ENCODE measurements at regions not wholly inside any gene's neighbourhood (a gene's known extent, or its start where the extent isn't known, plus 50 kb on each side); places are given as distances from the start of the nearest gene placed in this dataset.
A peak's percentile ranks its signal among the peaks of the same experiment; 100 is the strongest.

- DNase-seq, result no peak
These were observed 170.1 kb upstream of the GRIP1 start for GRCh38 chr12:66848967-66849366.

DNA sequence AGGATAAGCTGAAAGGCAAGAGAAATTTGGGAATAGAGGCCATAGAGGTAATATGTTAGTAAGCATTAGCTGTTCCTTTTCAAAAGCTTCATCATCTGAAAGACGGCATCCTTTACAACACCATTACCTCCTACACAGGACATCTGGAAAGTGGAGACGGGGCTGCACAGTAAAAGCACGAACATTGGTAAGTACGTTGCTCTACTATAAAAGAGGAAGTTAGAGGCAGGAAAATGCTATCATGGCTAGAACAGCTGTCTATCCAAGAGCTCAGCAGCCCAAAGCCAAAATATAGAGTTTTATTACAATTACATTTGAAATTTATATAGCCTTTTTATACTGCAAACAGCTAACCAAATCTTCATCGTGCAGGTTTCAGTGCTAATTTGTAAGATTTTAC is 172.3 kb upstream of the GRIP1 start:
- DNase-seq, result peak in 1 of 58 donors; percentile 0

- no peak for DNase-seq
These were observed 173.2 kb upstream of the GRIP1 start for GRCh38 chr12:66852091-66852490.

DNA sequence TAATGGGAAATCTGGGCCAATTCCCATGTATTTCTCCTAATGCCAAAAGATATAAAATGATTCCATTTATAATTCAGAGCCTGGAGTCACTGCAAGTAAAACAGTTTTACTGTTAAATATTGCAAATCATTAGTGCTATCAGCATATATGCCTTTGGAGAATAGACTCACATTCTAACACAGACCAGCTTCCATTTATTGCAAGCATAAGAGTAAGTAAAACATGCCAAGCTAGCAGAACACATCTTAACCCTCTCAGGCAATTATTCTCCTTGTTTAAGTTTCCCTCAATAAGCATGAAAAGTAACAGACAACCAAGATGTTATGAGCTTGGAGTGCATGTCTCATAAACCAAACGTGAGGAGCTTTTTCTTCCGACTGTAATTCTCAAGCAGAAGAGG is 173.9 kb upstream of the GRIP1 start:
- DNase-seq, result no peak

DNA sequence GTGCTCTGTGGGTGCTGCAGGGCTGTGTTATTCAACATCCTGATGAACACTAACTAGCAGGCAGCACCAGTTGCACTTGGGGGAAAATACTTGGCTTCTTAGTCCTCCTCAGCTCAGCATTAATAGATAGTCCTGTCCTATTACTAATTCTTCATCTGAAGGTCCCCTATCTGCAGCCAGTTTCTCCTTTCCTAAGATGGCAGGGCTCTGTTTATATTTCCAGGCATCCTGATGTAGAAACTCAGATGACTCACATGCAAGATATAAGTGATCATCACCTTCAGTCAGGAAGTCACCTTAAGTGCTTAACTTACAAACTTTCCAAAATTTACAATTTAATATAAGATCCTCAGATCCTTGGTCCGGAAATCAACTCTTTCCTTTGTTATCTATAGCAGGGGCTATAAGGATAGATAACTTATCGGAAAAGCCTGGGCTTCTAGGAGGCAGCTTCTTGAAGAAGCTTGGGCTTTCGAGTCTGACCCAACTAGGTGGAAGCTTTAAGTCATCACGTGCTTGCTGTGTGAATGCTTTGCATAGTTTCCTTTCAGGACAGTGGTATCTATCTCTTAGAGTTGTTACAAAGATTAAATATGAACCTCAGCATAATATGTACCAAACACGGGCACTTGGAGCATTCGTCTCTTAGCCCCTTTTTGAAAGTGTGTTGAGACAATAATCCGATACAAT is 181.0 kb upstream of the GRIP1 start:
- no peak for DNase-seq

DNA sequence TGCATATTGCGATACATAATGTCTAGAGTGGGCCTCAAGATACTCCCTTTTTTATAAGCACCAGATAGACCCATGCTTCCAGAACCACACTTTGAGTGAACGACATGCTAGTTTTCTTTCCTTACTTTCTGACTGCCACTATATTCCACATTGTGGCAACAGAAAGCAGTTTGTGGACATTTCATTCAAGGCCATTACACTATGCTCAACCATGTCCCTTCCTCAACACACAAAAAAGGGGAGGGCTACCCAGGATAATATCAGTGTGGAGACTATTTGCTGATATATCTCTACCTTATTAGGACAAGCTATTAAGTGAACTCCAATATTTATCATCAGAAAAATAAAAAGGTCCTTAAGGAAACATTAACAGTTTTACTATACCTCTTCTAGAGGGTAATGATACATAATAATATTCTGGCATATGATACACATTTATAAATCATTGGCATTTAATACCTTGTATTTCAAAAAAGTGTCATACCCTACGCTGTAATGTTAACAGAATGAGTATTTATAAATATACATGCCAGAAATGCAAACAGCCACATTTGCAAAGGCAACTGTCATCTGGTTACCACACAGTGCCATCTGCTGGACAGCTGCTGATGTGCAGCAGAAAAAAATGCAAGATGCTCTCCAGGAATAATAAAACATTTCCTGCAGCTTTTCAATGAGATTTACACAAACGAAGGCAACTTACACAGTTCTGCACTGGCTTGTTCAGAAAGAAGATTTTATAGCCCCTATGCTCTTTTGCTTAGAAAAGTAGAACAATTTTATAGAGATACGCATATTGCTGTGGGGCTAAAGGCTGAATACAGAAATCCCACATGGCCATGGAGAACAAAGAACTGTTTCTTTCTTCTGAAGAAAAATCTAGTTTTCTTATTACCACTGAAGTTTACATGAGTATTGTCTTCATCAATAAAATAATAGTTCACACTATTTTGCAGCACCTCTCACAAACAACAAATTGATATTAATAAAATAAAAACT is 182.2 kb upstream of the GRIP1 start:
- DNase-seq, result peak in 52 of 58 donors; percentile 1 to 78 (median 24)

DNA sequence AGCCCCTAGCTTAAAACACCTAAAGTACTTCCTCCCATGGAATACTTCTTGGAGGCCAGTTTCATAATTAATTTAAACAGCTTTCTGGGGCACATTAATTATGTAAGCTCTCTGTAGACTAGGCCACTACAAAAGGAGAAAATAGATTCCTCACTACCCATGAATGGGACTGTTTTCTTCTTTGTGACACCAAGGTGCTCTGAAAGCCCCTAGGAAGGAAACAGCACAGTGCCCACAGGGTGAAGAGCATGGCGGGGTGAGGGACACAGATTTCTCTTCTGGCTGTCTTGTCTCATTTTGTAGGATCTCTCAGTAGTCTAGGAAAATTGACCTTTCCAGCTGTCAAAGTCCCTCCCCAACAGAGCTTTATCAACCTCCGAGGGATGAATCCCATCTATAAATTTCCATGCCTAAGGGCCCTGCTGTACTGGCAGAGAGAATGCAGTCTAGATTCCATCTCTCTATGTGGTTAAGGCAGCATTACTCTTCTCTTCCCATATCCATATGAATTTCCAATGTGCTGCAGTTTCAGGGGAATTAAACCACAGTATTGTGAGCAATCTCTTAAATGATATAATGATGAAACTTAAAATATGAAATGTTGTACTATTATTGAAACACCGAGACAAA is 183.6 kb upstream of the GRIP1 start:
- no peak for DNase-seq

GRCh38 chr12:66863276-66863675 is 184.4 kb upstream of the GRIP1 start:
- DNase-seq, result no peak

DNA sequence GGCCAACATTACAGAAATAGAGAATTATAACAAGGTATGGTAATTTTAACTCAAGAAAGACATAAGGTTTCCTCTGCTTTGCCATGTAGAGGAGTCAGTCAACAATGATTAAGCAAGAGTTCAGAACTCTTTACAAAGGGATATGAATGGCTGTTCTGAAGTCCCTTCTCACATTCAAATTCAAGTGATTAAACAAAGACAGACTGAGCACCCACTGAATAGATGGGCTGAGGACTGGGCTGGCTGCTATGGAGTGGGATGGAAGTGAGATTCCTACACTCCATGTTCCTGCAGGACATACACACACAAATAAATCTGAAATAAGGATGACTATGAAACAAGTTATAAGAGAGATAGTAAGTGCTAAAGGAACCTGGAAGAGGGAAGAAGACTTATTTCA is 199.0 kb upstream of the GRIP1 start:
- DNase-seq, result peak in 1 of 58 donors; percentile 9

DNA sequence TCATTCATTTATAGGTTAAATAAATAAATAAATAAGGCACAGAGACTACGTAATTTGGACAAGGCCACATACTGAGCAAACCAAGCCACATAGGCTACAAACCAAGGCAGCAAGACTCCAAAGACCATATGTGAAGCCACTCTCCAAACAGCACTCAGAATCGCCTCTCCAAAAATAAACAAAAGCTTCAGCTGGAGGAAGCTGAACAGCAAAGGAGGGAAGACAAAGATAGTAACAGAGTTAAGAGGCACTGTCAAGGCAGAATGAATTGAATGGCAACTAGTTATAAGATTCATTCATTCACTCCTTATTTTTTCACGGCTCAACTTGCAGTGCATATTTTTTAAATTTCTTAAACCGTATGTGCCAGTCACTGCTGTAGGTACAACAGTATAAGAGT is 200.5 kb upstream of the GRIP1 start:
- DNase-seq, result no peak

GRCh38 chr12:66881386-66881785 is 202.5 kb upstream of the GRIP1 start:
- DNase-seq, result no peak

- DNase-seq, result no peak
These were observed 205.2 kb upstream of the GRIP1 start for GRCh38 chr12:66884091-66884490.

DNA sequence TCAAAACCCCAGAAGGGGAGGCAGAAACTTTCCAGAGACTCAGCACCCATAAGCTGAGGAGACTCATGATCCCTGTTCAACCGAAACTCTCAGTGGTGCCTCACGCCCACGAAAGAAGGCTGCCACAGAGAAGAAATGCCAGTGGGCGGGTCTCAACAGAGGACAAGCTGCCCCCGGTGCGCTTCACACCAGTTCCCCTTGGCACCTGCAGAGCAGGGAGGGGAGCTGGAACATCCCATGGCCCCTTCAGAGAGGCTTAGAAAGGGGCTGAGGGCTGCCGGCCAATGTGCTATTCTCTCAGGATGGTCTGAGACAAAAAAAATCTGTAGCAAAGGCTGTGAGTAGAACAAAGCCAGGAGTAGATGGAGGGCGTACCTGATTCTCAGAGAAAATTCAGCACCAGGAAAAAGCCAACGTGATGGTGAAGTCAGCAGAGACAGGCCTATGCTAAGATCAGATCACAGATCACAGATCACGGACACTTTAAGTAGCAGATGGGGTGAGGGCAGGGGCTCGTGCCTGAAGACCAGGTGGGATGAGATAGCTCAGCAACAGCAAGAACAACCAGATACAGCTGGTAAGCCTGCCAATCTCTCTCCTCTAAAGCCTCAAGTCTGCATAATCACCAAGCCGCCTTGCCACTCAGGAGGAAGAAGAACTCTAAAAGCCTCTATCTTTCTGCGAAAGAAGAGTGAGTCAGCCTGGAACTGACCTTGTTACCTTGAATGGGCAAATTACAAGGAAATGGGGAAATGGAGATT is 206.4 kb upstream of the GRIP1 start:
- DNase-seq, result no peak

DNA sequence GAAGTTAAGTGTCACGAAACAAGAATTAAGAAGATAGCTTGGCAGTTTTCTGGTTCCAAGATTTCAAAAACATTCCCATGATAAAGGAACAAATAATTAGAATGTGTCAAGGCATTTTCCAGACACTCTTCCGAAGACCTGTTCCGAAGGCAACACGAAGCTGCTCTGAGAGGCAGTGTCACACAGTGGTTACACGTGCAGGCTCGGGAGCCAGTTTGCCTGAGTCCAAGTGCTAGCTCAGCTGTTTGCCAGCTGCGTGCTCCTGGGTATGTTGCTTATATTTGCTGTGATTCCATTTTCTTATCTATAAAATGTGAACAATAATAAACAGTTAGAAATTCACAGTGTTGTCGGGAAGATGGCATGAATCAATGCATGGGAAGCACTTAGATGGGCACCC is 217.9 kb upstream of the GRIP1 start:
- DNase-seq, result peak in 7 of 58 donors; percentile 2 to 28 (median 7)

GRCh38 chr12:66898700-66899469 is 220.0 kb upstream of the GRIP1 start:
- DNase-seq, result no peak

DNA sequence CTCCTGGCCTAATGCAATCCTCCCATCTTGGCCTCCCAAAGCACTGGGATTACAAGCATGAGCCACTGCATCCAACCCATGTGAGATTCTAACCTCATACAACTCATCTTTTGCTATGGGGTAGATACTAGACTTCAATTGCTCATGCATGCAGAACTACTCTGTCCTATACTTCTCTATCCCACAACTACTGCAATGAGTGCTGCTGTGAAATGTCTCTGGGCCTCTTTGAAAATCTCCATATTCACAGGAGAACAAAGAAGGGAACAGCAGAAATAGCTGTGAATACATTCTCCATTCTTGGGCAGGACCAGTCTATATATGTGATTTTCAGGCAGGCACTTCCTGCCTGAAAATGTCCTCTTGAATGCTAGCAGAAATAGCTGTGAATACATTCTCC is 220.7 kb upstream of the GRIP1 start:
- no peak for DNase-seq

DNA sequence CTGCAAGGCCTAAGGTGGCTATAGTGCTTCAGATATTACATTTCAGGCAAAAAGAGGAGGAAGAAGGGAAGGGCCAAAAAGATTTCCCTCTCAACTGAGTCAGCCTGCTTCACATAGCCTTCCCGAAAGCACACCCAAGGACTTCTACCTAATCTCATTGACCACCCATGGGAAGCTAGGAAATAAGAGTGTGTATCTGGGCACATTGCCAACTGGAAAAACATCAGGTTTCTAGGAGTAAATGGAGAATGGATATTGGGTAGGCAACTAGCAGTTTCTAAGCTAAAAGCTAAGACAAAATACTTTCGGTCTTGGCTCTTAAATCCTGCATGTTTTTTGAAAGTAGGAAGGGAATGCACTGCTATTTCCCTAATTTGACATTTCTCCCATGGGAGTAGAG is 221.7 kb upstream of the GRIP1 start:
- no peak for DNase-seq

- no peak for DNase-seq
These were observed 222.5 kb upstream of the GRIP1 start for GRCh38 chr12:66901138-66901932.

- no peak for DNase-seq
These were observed 223.1 kb upstream of the GRIP1 start for GRCh38 chr12:66902020-66902419.

All from anterior cingulate cortex (tissue), 58 donors.